Duodenal mucosa (tissue), 2 donors: ENCODE measurements at regions not wholly inside any gene's neighbourhood (a gene's known extent, or its start where the extent isn't known, plus 50 kb on each side); places are given as distances from the start of the nearest gene placed in this dataset.
"Not testable (repeated sequence)": the region's sequence is repeated elsewhere in the genome, so short reads cannot be mapped to it uniquely, and the experiment has no call there.

Experiments used
- H3K27ac ChIP-seq: one replicate; pipeline ENCODE4 v1.7.0; 2013; ENCODE audit warnings: low read depth, low read length
- H3K27me3 ChIP-seq, 2 donors: one replicate each; pipeline ENCODE4 v1.7.0; 2013; ENCODE audit warnings: low read length in 2 of 2, control low read depth in 1 of 2; ENCODE audit not compliant: insufficient read depth in 2 of 2, control insufficient read depth in 1 of 2
- H3K36me3 ChIP-seq, 2 donors: one replicate each; pipeline ENCODE4 v1.7.0; 2013; ENCODE audit warnings: low read length in 2 of 2, control low read depth in 1 of 2; ENCODE audit not compliant: insufficient read depth in 2 of 2, control insufficient read depth in 1 of 2
- H3K4me1 ChIP-seq, 2 donors: one replicate each; pipeline ENCODE4 v1.7.0; 2013; ENCODE audit warnings: low read length in 2 of 2, control low read depth in 1 of 2; ENCODE audit not compliant: insufficient read depth in 2 of 2, control insufficient read depth in 1 of 2
- H3K4me3 ChIP-seq, 2 donors: one replicate each; pipeline ENCODE4 v1.7.0; 2013; ENCODE audit warnings: low read length in 2 of 2, low read depth in 1 of 2
- H3K9ac ChIP-seq, 2 donors: one replicate each; pipeline ENCODE4 v1.7.0; 2013; ENCODE audit warnings: low read length in 2 of 2, low read depth in 1 of 2
- H3K9me3 ChIP-seq, 2 donors: one replicate each; pipeline ENCODE4 v1.7.0; 2013; ENCODE audit warnings: low read length in 2 of 2, control low read depth in 1 of 2; ENCODE audit not compliant: control insufficient read depth in 1 of 2

DNA sequence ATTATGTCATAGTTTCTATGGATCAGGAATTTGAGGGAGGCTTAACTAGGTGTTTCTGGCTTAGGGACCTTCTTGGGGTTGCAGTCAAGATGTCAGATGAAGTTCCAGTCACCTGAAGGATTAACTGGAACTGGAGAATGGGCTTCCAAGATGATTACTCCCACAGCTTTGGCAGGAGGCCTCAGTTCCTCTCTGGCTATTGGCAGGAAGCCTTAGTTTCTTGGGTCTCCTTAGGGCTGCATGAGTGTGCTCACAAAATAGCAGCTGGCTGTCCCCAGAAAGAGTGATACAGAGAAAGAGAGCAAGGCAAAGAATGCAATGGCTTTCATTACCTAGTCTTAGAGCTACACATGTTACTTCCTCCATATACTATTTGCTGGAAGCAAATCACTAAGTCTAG, 138.1 kb upstream of the TLE4 start:
- Histone ChIP-seq H3K27ac (no peak overlapping the region), H3K4me3 (no peak overlapping the region)

DNA sequence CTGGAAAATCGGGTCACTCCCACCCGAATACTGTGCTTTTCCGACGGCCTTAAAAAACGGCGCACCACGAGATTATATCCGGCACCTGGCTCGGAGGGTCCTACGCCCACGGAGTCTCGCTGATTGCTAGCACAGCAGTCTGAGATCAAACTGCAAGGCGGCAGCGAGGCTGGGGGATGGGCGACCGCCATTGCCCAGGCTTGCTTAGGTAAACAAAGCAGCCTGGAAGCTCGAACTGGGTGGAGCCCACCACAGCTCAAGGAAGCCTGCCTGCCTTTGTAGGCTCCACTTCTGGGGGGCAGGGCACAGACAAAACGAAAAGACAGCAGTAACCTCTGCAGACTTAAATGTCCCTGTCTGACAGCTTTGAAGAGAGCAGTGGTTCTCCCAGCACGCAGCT, 132.5 kb upstream of the TLE4 start:
- H3K9me3 ChIP-seq, H3K4me1 ChIP-seq, H3K4me3 ChIP-seq, H3K9ac ChIP-seq, H3K27ac ChIP-seq, H3K27me3 ChIP-seq, H3K36me3 ChIP-seq: not testable (repeated sequence)

More for the DNA sequence above, 138.1 kb upstream of the TLE4 start:
- H3K4me1 ChIP-seq, result no peaks in the 10 kb centered on the region
- H3K9ac ChIP-seq, result no peak overlapping the region
- H3K9me3 ChIP-seq, result no peaks in the 10 kb centered on the region
- H3K27me3 ChIP-seq, result no peaks in the 10 kb centered on the region
- H3K36me3 ChIP-seq, result no peaks in the 10 kb centered on the region

DNA sequence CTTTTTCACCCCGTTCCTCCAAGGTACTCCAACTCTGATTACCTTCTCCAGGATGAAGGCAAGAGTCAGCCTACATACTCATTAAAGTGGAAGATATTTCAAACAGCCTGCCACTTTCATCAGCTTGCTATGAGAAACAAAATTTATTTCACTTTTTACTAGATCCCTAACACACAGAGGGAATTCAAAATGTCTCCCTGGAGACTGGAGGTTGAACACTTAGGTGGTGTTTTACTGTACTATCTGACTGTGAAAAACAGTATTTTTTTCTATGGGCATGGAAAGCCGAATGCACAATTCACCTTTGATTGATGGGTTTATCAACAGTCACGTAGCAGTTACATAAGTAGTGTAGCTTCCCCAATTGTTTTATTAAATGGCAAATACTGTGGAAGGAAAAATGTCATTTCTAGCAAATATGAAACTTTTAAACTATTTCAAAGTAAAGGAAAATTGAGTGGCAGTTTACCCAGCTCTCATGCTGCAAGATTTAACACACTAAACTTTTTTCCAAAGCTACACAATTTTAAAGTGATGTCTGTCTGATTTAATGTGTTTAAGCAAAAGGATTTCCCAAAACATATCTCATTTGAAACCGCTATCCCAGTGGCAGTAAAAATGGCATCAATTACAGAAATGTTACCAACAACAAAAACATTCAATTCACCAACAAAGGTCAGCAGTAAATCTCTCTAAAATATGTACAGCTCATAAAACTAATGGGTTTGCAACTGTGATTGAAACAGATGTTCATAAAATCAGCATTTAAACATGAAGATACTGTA, 125.0 kb upstream of the TLE4 start:
- no peaks in the 10 kb centered on the region for H3K9me3 ChIP-seq
- no peaks in the 10 kb centered on the region for H3K4me1 ChIP-seq
- H3K9ac ChIP-seq, result no peak overlapping the region
- no peak overlapping the region for H3K27ac ChIP-seq
- no peaks in the 10 kb centered on the region for H3K36me3 ChIP-seq
- no peak overlapping the region for H3K4me3 ChIP-seq
- H3K27me3 ChIP-seq, result no peaks in the 10 kb centered on the region

DNA sequence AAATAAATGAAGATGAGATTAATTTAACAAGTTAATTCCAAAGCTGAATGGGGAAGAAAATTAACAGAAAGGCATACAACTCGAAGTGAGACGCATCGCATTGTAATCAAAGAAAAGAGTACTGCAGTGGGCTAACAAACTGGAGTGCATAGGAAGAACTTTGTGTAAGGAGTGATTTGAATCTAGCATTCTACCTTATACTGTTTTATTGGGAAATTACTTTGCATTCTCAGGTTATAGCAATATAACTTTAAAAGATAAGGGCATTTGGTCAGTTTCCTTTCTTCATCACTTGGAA, 124.5 kb upstream of the TLE4 start:
- H3K9ac ChIP-seq, result no peak overlapping the region
- no peaks in the 10 kb centered on the region for H3K4me1 ChIP-seq
- H3K36me3 ChIP-seq, result no peaks in the 10 kb centered on the region
- no peaks in the 10 kb centered on the region for H3K27me3 ChIP-seq
- H3K4me3 ChIP-seq, result no peak overlapping the region
- H3K9me3 ChIP-seq, result peaks cover 0 to 2% of the 10 kb centered on the region in 2 donors
- no peak overlapping the region for H3K27ac ChIP-seq

DNA sequence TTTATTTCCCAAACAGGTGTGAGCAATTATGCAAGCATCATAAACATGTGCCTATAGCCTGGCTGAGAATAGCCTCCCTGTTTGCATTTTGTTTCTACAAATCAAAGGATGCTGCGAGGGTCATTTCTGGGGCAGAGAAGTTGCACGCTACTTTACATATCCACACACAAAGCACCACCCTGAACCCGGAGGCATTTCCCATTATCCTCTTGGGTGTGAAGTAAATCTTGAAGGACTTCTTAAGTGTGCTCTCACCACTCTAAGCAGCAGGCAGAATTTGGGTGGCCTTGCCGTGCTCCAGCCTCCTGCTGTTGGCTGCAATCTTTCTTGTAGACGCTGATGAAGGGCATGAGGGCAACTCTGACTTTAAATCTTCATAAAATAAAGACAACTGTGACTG, 124.0 kb upstream of the TLE4 start:
- Histone ChIP-seq H3K4me3 (no peak overlapping the region), H3K9me3 (peaks cover 0 to 3% of the 10 kb centered on the region in 2 donors), H3K4me1 (no peaks in the 10 kb centered on the region), H3K9ac (no peak overlapping the region), H3K27me3 (no peaks in the 10 kb centered on the region), H3K27ac (no peak overlapping the region), H3K36me3 (no peaks in the 10 kb centered on the region)

DNA sequence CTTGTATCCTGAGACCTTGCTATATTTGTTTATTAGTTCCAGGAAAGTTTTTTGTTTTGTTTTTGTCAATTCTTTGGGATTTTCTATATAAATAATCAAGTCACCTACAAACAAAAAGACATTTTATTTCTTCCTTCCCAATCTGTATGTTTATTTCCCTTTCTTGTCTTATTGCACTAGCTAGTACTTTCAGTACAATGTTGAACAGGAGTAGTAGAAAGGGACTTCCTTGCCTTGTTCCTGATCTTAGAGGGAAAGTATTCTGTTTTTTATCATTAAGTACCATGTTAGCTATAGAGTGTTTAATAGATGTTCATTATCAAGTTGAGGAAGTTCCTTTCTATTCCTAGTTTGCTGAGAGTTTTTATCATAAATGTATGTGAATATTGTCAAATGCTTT, 119.5 kb upstream of the TLE4 start:
- Histone ChIP-seq H3K9me3 (peaks cover 0 to 3% of the 10 kb centered on the region in 2 donors), H3K27me3 (no peaks in the 10 kb centered on the region), H3K27ac (no peak overlapping the region), H3K9ac (no peak overlapping the region), H3K4me1 (no peaks in the 10 kb centered on the region), H3K4me3 (no peak overlapping the region), H3K36me3 (no peaks in the 10 kb centered on the region)

DNA sequence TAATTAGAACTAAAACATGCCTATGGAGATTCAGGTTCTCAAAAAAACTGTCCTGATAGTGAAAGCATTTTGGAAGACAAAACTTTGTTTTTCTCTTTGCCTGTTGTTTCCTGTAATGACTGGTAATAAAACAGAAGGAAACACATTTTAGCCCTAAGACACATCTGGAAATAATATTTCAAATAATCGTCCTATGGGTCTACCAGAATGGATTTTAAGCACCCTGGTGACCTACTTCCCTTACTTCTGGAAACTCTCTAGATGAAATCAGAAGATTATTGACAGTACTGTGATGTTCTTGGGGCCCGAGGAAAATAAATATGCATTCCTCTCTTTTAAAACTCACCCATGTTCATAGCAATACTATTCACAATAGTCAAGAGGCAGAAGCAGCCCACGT, 110.1 kb upstream of the TLE4 start:
- no peak overlapping the region for H3K4me3 ChIP-seq
- H3K27me3 ChIP-seq, result no peaks in the 10 kb centered on the region
- H3K27ac ChIP-seq, result no peak overlapping the region
- no peaks in the 10 kb centered on the region for H3K4me1 ChIP-seq
- H3K9ac ChIP-seq, result no peak overlapping the region
- no peaks in the 10 kb centered on the region for H3K36me3 ChIP-seq
- no peaks in the 10 kb centered on the region for H3K9me3 ChIP-seq

DNA sequence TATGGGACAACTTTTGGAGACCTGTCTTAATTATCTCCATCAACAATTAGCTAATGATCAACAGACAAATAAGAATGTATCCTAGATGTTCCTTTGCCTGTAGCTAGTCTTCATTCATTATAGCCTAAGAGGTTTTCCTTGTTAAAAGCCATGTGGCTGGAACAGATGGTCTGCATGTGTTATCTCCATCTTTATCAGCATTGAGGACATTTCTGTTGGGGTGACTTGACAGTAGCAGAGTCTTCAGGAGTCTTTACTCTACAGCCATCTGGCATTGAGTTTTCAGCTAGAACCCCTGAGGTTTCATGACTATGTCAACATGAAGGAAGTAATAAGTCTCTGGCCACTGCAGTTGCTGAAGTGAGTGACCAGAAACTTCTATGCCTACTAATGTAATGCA, 106.6 kb upstream of the TLE4 start:
- Histone ChIP-seq H3K9ac (no peak overlapping the region), H3K9me3 (no peaks in the 10 kb centered on the region), H3K4me3 (no peak overlapping the region), H3K36me3 (no peaks in the 10 kb centered on the region), H3K27ac (no peak overlapping the region), H3K27me3 (no peaks in the 10 kb centered on the region), H3K4me1 (no peaks in the 10 kb centered on the region)

DNA sequence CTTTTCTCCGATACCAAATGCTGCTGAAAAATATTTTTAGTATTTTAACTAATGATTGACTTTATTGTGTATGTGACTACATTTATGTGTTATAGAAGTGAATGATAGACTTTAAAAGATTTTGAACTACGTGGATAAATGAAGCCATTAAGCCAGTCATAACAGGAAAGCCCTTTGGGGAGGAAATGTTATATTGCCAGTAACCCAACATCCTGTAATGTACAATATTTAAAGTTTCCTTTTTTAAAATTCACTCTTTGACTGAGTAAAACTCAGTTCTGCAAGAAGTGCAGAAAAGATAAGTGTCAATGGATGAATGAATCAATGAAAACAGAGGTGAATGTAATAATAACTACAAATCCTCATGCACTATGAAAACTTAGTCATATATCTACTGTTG, 102.6 kb upstream of the TLE4 start:
- no peak overlapping the region for H3K9ac ChIP-seq
- no peak overlapping the region for H3K27ac ChIP-seq
- no peaks in the 10 kb centered on the region for H3K27me3 ChIP-seq
- no peaks in the 10 kb centered on the region for H3K36me3 ChIP-seq
- no peaks in the 10 kb centered on the region for H3K4me1 ChIP-seq
- H3K9me3 ChIP-seq, result no peaks in the 10 kb centered on the region
- H3K4me3 ChIP-seq, result no peak overlapping the region

DNA sequence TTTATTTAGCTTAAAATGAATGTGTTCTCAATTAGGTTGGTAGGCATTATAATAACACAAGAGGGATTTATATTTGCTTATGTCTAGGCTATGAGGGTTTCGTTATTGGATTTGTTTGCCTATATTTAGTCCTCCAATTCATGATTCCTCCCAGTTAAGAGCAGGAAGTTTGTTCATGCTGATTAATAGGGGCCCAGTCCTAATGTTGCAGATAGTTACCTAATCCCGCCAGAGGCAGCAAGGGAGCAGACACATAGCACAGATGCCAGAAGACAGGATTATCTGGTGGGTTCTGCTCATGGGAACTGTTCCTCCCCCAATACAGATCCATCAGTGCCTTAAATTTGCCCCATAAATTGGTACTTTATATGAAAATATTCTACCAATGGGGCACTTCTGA, 100.8 kb upstream of the TLE4 start:
- H3K27me3 ChIP-seq, result no peaks in the 10 kb centered on the region

More for the DNA sequence above, 100.8 kb upstream of the TLE4 start:
- Histone ChIP-seq H3K4me3 (no peak overlapping the region), H3K36me3 (no peaks in the 10 kb centered on the region), H3K9ac (no peak overlapping the region), H3K9me3 (no peaks in the 10 kb centered on the region), H3K4me1 (no peaks in the 10 kb centered on the region), H3K27ac (no peak overlapping the region)
